ENCODE measurements at regions not wholly inside any gene's neighbourhood (a gene's known extent, or its start where the extent isn't known, plus 50 kb on each side); places are given as distances from the start of the nearest gene placed in this dataset.

GRCh38 chr12:75704208-75704607 lies 192.8 kb upstream of the KRR1 start (continued):
- TF ChIP-seq ZNF280C (tag by site-specific recombination; IDR thresholded peaks at IDR 0.05) (no peak), ZXDB (tag by site-specific recombination; IDR thresholded peaks at IDR 0.05) (no peak)

GRCh38 chr12:75703131-75703530 lies 191.7 kb upstream of the KRR1 start:
- Histone ChIP-seq H3K27ac (ENCODE audit: extremely low read depth, low read depth, low read length) (no peak overlapping the region), H3K4me1 (ENCODE audit: control insufficient read depth, insufficient read depth, low read length) (no peaks in the 10 kb centered on the region; the same call in 1 of the 2 replicates), H3K36me3 (ENCODE audit: control insufficient read depth in 2 of 2, insufficient read depth in 1 of 2, low read length in 2 of 2) (no peaks in the 10 kb centered on the region), H3K4me3 (ENCODE audit: low read depth, low read length) (no peak overlapping the region), H3K9me3 (ENCODE audit: control insufficient read depth, insufficient read depth, low read depth, low read length) (no peaks in the 10 kb centered on the region)
- ChIA-PET POLR2A (no interaction called here), CTCF (no interaction called here)
- TF ChIP-seq HOXA7 (CRISPR knock-in tag; IDR thresholded peaks at IDR 0.05; ENCODE audit: borderline replicate concordance) (no peak), ZBTB20 (tag by site-specific recombination; IDR thresholded peaks at IDR 0.05) (no peak), PBX3 (CRISPR knock-in tag; IDR thresholded peaks at IDR 0.05) (no peak), ZNF341 (tag by site-specific recombination; IDR thresholded peaks at IDR 0.05; ENCODE audit: low read depth) (no peak), ZNF148 (tag by site-specific recombination; IDR thresholded peaks at IDR 0.05; ENCODE audit: borderline replicate concordance) (no peak), ZNF701 (tag by site-specific recombination; IDR thresholded peaks at IDR 0.05) (no peak), RBAK (tag by site-specific recombination; IDR thresholded peaks at IDR 0.05) (no peak), ZIC2 (tag by site-specific recombination; IDR thresholded peaks at IDR 0.05) (no peak), ZSCAN4 (tag by site-specific recombination; IDR thresholded peaks at IDR 0.05) (no peak)

GRCh38 chr12:75702477-75703093 lies 191.2 kb upstream of the KRR1 start:
- H3K36me3 ChIP-seq (ENCODE audit: control insufficient read depth in 2 of 2, insufficient read depth in 1 of 2, low read length in 2 of 2), result no peaks in the 10 kb centered on the region
- CTCF ChIA-PET, result interaction anchor here (1.2 kb wide), 1 partner anchor 51 kb away, joined by 3 read pairs; no protein-coding TSS in a partner anchor
- no peaks in the 10 kb centered on the region for H3K9me3 ChIP-seq (ENCODE audit: control insufficient read depth, insufficient read depth, low read depth, low read length)
- no peaks in the 10 kb centered on the region; the same call in 1 of the 2 replicates for H3K4me1 ChIP-seq (ENCODE audit: control insufficient read depth, insufficient read depth, low read length)
- H3K4me3 ChIP-seq (ENCODE audit: low read depth, low read length), result no peak overlapping the region
- H3K27ac ChIP-seq (ENCODE audit: extremely low read depth, low read depth, low read length), result no peak overlapping the region
- TF ChIP-seq ZBTB17 (tag by site-specific recombination; IDR thresholded peaks at IDR 0.05) (no peak), ZXDB (tag by site-specific recombination; IDR thresholded peaks at IDR 0.05) (no peak), ZNF362 (tag by site-specific recombination; IDR thresholded peaks at IDR 0.05) (no peak), ZNF433 (tag by site-specific recombination; IDR thresholded peaks at IDR 0.05; ENCODE audit: low read depth) (no peak), ZNF426 (tag by site-specific recombination; IDR thresholded peaks at IDR 0.05) (no peak), ZNF248 (tag by site-specific recombination; IDR thresholded peaks at IDR 0.05) (no peak), ZNF140 (tag by site-specific recombination; IDR thresholded peaks at IDR 0.05) (no peak), ZNF747 (tag by site-specific recombination; IDR thresholded peaks at IDR 0.05) (no peak), ZNF777 (tag by site-specific recombination; IDR thresholded peaks at IDR 0.05; ENCODE audit: borderline replicate concordance) (no peak), ZNF223 (tag by site-specific recombination; IDR thresholded peaks at IDR 0.05) (no peak), ZNF501 (tag by site-specific recombination; IDR thresholded peaks at IDR 0.05) (no peak), ZNF302 (tag by site-specific recombination; IDR thresholded peaks at IDR 0.05; ENCODE audit: low read depth) (no peak), MEIS1 (CRISPR knock-in tag; IDR thresholded peaks at IDR 0.05; ENCODE audit: borderline replicate concordance) (no peak), ZNF76 (tag by site-specific recombination; IDR thresholded peaks at IDR 0.05; ENCODE audit: borderline replicate concordance, low read depth) (no peak), HOXC10 (CRISPR knock-in tag; IDR thresholded peaks at IDR 0.05) (no peak), ZNF155 (tag by site-specific recombination; IDR thresholded peaks at IDR 0.05) (no peak)
- POLR2A ChIA-PET, result no interaction called here
